Sigmoid colon (tissue), 6 donors: ENCODE measurements at regions not wholly inside any gene's neighbourhood (a gene's known extent, or its start where the extent isn't known, plus 50 kb on each side); places are given as distances from the start of the nearest gene placed in this dataset.

Experiments
- DNase-seq: peaks from one replicate; pipeline ENCODE4 v3.0.0-alpha.2; 2019
- H3K27ac ChIP-seq, 4 donors: fragments of 200-600 bp; sonication (generic); one replicate each; pipeline ENCODE4 v1.5.1; 2016 to 2019; ENCODE audit warnings: mild to moderate bottlenecking in 1 of 4
- H3K27me3 ChIP-seq, 3 donors: fragments of 200-600 bp; sonication (generic); one replicate each; pipeline ENCODE4 v1.5.1; 2019; ENCODE audit warnings: mild to moderate bottlenecking in 1 of 3
- H3K36me3 ChIP-seq, 4 donors: fragments of 200-600 bp; sonication (generic); one replicate each; pipeline ENCODE4 v1.5.1; 2016 to 2019
- H3K4me1 ChIP-seq, 4 donors: fragments of 200-600 bp; sonication (generic); one replicate each; pipeline ENCODE4 v1.5.1; 2017 to 2019
- H3K4me3 ChIP-seq, 4 donors: fragments of 200-600 bp; sonication (generic); one replicate each; pipeline ENCODE4 v1.5.1; 2017 to 2019; ENCODE audit warnings: mild to moderate bottlenecking in 2 of 4, moderate library complexity in 1 of 4
- H3K9me3 ChIP-seq, 4 donors: fragments of 200-600 bp in 3 of 4; sonication (generic) in 3 of 4; one replicate each; pipeline versions ENCODE4 v1.5.1 to v1.6.1; 2013 to 2019
- EP300 ChIP-seq, 4 donors: sonication (generic); formaldehyde crosslinking; IDR thresholded peaks; one replicate each; pipeline ENCODE4 v1.6.1; 2017; ENCODE audit warnings: antibody characterized with exemption in 4 of 4
- POLR2A ChIP-seq, 2 donors: fragments of 450-650 bp; IDR thresholded peaks; one replicate each; pipeline ENCODE4 v1.6.1; 2016; ENCODE audit warnings: antibody characterized with exemption in 2 of 2, mild to moderate bottlenecking in 2 of 2, moderate library complexity in 2 of 2
- POLR2AphosphoS5 ChIP-seq, 4 donors: sonication (generic); formaldehyde crosslinking; IDR thresholded peaks; one replicate each; pipeline ENCODE4 v1.6.1; 2017; ENCODE audit warnings: antibody characterized with exemption in 4 of 4
- WGBS, 2 donors: extraction: QIAGEN DNeasy Blood & Tissue Kit; methylation state at CpG; one replicate each; pipeline ENCODE4 v1.1.7; 2013; 5-methylcytosine and 5-hydroxymethylcytosine counted together
- intact Hi-C: fragments of 100-400 bp; cut with DNase I; formaldehyde crosslinking; loops from one replicate; pipeline ENCODE4 v1.15.1; 2023
- TF ChIP-seq, protein P1 (sequence below), 4 experiments: fragments of 450-650 bp in 3 of 4; fragments of 200-600 bp in 1 of 4; IDR thresholded peaks; one replicate each; pipeline ENCODE4 v1.5.1; 2016 to 2019; ENCODE audit warnings: antibody characterized with exemption in 4 of 4, mild to moderate bottlenecking in 3 of 4, moderate library complexity in 2 of 4
- donor health status: healthy with polysubstance abuse.
- donor health status: healthy.

DNA sequence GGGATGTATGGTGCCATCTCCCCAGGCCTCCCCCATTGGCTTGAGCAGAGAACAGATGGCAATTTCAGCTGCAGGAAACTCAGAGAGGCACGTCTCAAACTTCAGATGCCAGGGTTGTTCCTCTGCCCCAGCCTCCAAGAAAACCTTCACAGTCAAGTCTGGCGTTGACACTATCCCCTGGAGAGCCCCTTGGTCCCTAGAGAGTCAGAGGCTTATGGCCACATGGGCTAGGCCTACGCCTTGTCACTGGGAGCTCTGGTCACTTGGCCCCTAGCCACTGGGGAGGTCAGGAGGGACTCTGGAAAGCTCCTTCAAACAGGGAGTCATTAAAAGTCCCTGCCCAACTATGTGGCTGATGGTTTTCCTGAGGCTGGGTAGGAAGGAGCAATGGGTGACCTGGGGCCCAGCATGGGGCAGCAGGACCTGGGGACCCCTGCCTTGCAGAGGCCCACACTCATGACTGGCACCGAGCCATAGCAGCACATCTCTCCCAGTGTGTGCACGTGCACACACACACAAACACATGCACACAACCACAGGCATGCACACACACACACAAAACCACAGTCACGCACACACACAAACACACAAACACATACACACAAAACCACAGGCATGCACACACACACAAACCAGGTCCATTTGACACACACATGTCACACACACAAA, 144.2 kb downstream of the GADD45G start:
- no peak for DNase-seq
- WGBS, 2 donors = 80 to 84% methylated on average over 6 of the region's 6 CpGs
- intact Hi-C loops = no loop called here

DNA sequence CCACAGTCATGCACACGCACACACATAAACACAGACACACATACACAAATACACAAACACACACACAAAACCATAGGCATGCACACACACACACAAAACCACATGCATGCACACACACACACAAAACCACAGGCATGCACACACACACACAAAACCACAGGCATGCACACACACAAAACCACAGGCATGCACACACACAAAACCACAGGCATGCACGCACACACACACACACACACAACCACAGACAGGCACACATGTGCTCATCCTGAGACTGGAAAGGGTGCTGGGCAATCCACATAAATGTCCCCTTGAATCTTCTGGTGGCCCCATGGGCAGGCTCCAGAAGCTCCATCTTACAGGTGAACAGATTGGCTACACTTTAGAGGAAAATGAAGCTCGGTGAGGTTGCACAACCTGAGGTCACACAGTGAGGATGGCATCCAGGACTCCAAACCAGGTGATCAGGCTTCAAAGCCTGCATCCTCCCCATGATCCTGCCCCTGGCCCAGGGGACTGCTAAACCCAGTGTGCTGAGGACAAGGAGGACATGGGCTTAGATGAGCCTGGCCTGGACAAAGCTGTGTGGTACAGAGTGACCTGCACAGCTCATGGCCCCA, 144.8 kb downstream of the GADD45G start:
- no peaks in the 10 kb centered on the region for H3K9me3 ChIP-seq
- 76 to 95% methylated on average over 3 of the region's 3 CpGs for WGBS, 2 donors
- H3K27me3 ChIP-seq = no peaks in the 10 kb centered on the region
- no peaks in the 10 kb centered on the region for H3K36me3 ChIP-seq
- DNase-seq = no peak
- no peaks in the 10 kb centered on the region for H3K4me1 ChIP-seq
- TF ChIP-seq POLR2AphosphoS5 (IDR thresholded peaks at IDR 0.05) (no peak), EP300 (IDR thresholded peaks at IDR 0.05) (no peak), POLR2A (IDR thresholded peaks at IDR 0.05) (no peak)
- TF ChIP-seq, protein P1, sequence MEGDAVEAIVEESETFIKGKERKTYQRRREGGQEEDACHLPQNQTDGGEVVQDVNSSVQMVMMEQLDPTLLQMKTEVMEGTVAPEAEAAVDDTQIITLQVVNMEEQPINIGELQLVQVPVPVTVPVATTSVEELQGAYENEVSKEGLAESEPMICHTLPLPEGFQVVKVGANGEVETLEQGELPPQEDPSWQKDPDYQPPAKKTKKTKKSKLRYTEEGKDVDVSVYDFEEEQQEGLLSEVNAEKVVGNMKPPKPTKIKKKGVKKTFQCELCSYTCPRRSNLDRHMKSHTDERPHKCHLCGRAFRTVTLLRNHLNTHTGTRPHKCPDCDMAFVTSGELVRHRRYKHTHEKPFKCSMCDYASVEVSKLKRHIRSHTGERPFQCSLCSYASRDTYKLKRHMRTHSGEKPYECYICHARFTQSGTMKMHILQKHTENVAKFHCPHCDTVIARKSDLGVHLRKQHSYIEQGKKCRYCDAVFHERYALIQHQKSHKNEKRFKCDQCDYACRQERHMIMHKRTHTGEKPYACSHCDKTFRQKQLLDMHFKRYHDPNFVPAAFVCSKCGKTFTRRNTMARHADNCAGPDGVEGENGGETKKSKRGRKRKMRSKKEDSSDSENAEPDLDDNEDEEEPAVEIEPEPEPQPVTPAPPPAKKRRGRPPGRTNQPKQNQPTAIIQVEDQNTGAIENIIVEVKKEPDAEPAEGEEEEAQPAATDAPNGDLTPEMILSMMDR (IDR thresholded peaks at IDR 0.05) = no peak
- H3K4me3 ChIP-seq = no peak overlapping the region
- no peak overlapping the region for H3K27ac ChIP-seq
- intact Hi-C loops = no loop called here

More for the DNA sequence above, 144.2 kb downstream of the GADD45G start:
- no peak overlapping the region for H3K27ac ChIP-seq
- no peaks in the 10 kb centered on the region for H3K4me1 ChIP-seq
- no peaks in the 10 kb centered on the region for H3K9me3 ChIP-seq
- TF ChIP-seq POLR2AphosphoS5 (IDR thresholded peaks at IDR 0.05) (no peak), EP300 (IDR thresholded peaks at IDR 0.05) (no peak), POLR2A (IDR thresholded peaks at IDR 0.05) (no peak)
- TF ChIP-seq, protein P1 (IDR thresholded peaks at IDR 0.05) = no peak
- H3K4me3 ChIP-seq = no peak overlapping the region
- no peaks in the 10 kb centered on the region for H3K36me3 ChIP-seq
- H3K27me3 ChIP-seq = no peaks in the 10 kb centered on the region

DNA sequence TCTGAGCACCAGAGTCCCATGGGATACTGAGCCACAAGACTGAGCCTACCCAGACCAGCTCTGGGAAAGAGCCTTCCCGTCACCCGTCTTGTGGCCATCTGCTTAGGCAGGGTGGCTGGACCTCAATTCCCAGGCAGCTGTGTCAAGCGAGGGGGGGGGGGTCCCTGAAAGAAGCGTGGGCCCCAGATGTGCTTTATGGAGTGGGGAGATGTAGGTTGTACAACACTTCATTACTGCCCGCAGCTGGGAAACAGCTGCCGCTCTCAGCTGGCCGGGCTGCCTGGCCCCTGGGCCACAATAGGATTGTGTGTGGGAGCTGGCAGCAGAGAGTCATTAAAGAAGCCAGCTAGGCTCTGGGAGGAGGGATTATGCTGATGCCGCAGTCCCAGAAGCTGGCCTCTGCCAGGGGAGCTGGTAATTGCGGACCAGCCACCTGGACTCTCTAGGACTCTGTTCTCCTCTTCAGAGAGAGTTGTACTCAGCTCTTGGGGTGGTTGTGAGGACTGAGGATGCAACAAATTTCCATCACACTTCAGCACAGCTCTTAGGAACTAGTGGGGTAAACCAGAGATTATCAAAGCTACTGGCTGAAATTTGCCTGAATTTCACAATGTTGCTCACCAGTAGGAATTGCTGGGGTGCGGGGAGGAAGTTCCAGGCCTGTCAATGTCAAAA, 145.4 kb downstream of the GADD45G start:
- WGBS, 2 donors = 79 to 89% methylated on average over 10 of the region's 10 CpGs
- H3K36me3 ChIP-seq = no peaks in the 10 kb centered on the region
- no peak overlapping the region for H3K4me3 ChIP-seq
- H3K4me1 ChIP-seq = no peaks in the 10 kb centered on the region
- DNase-seq = no peak
- no peaks in the 10 kb centered on the region for H3K9me3 ChIP-seq
- no peak overlapping the region for H3K27ac ChIP-seq
- no peaks in the 10 kb centered on the region for H3K27me3 ChIP-seq
- TF ChIP-seq POLR2A (IDR thresholded peaks at IDR 0.05) (no peak), EP300 (IDR thresholded peaks at IDR 0.05) (no peak), POLR2AphosphoS5 (IDR thresholded peaks at IDR 0.05) (no peak)
- TF ChIP-seq, protein P1 (IDR thresholded peaks at IDR 0.05) = no peak
- intact Hi-C loops = no loop called here

DNA sequence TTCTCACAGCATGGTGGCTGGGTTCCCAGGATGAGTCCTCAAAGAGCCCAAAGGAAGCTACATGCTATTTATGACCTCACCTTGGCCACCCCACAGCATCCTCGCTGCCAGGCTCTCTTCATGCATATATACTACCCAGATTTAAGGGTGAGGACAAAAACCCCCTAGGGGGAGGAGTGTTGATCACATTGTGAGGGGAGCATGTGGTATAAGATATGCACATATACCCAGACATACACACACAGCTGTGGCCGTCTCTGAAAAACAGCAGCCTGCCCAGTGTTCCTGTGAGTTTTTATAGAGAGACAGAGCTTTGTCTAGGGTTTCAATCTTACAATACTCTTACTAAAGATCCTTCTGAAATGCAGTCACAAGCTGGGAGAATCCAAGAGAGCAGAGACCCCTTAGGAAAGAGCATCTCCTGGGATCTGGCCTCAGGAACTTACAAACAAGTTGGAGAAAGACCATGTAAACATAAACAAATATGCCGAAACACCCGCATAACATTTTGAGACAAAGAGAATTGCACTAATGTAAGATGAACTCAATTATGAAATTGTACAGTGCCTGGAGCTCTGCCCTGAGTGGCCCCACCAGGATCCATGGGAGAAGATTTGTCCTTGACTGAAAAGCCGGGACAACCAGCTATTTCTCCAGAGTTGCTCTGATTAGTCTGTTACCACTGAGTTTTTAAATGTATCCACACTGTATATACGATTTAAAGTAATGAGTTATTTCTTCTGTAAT, 146.4 kb downstream of the GADD45G start:
- Histone ChIP-seq H3K27ac (no peak overlapping the region), H3K9me3 (no peaks in the 10 kb centered on the region), H3K4me1 (peaks cover 0 to 7% (median 0%) of the 10 kb centered on the region in 4 donors), H3K4me3 (no peak overlapping the region), H3K36me3 (no peaks in the 10 kb centered on the region), H3K27me3 (no peaks in the 10 kb centered on the region)
- WGBS, 2 donors = 85 to 87% methylated on average over 6 of the region's 6 CpGs
- no peak for DNase-seq
- no peak for TF ChIP-seq POLR2A (IDR thresholded peaks at IDR 0.05)
- TF ChIP-seq EP300 (IDR thresholded peaks at IDR 0.05) = no peak
- TF ChIP-seq, protein P1 (IDR thresholded peaks at IDR 0.05) = no peak
- no peak for TF ChIP-seq POLR2AphosphoS5 (IDR thresholded peaks at IDR 0.05)
- intact Hi-C loops = no loop called here
